ENCODE measurements at regions not wholly inside any gene's neighbourhood (a gene's known extent, or its start where the extent isn't known, plus 50 kb on each side); places are given as distances from the start of the nearest gene placed in this dataset. TPM values are rescaled to one million over a fixed set of nuclear protein-coding genes. Genes with fewer than 3 reads are reported as not detected.

GRCh38 chr12:67928621-67929383 is 60.4 kb upstream of the IFNG-AS1 start:
- H3K9ac ChIP-seq (ENCODE audit: low read length): peak overlapping the region; percentile 25
- no peak for DNase-seq
- H2AK5ac ChIP-seq (ENCODE audit: low read length, severe bottlenecking): no peak overlapping the region
- H3K14ac ChIP-seq (ENCODE audit: low read length in 2 of 2): no peak overlapping the region
- no peak overlapping the region for H3K4me2 ChIP-seq (ENCODE audit: low read length, poor library complexity, severe bottlenecking)
- H3K36me3 ChIP-seq (ENCODE audit: control insufficient read depth in 1 of 2, insufficient read depth in 2 of 2, low read depth in 1 of 2, low read length in 2 of 2): no peaks in the 10 kb centered on the region
- H3K27ac ChIP-seq (ENCODE audit: low read length, poor library complexity, severe bottlenecking): no peak overlapping the region
- H2BK12ac ChIP-seq (ENCODE audit: low read length in 2 of 2): no peak overlapping the region
- H2BK5ac ChIP-seq (ENCODE audit: low read depth, low read length, poor library complexity, severe bottlenecking): no peak overlapping the region
- H4K91ac ChIP-seq (ENCODE audit: low read length): no peak overlapping the region
- no peak overlapping the region for H3K18ac ChIP-seq (ENCODE audit: low read depth in 1 of 2, low read length in 2 of 2)
- H2BK15ac ChIP-seq (ENCODE audit: low read depth, poor library complexity, severe bottlenecking): no peak overlapping the region
- H3K23ac ChIP-seq (ENCODE audit: low read length in 2 of 2): no peak overlapping the region
- H3K27me3 ChIP-seq (ENCODE audit: control insufficient read depth in 1 of 2, insufficient read depth in 1 of 2, low read length in 2 of 2): no peaks in the 10 kb centered on the region
- H2AFZ ChIP-seq (ENCODE audit: low read depth, low read length): no peak overlapping the region
- H3K79me1 ChIP-seq (replicated peaks; ENCODE audit: low read length, poor library complexity, severe bottlenecking): no peaks in the 10 kb centered on the region
- no peak overlapping the region for H2BK120ac ChIP-seq (ENCODE audit: low read depth, low read length)
- H3K4me3 ChIP-seq (ENCODE audit: insufficient read depth in 1 of 2, low read depth in 1 of 2, low read length in 2 of 2): no peak overlapping the region
- no peak overlapping the region for H3K4ac ChIP-seq (ENCODE audit: low read depth in 1 of 2, low read length in 2 of 2)
- WGBS: 67% methylated on average over 2 of the region's 3 CpGs
- H3K9me3 ChIP-seq (ENCODE audit: control insufficient read depth, low read length): no peaks in the 10 kb centered on the region
- no peaks in the 10 kb centered on the region for H3K4me1 ChIP-seq (ENCODE audit: control insufficient read depth, insufficient read depth, low read depth, low read length)
- no peak overlapping the region for H4K8ac ChIP-seq (ENCODE audit: low read length)

- no peak overlapping the region for H3K4ac ChIP-seq (ENCODE audit: low read depth in 1 of 2, low read length in 2 of 2)
- H3K18ac ChIP-seq (ENCODE audit: low read depth in 1 of 2, low read length in 2 of 2): no peak overlapping the region
- WGBS: 71% methylated on average over 1 of the region's 2 CpGs
- no peak overlapping the region for H3K14ac ChIP-seq (ENCODE audit: low read length in 2 of 2)
- H3K9ac ChIP-seq (ENCODE audit: low read length): peak overlapping the region; percentile 25
- H2AFZ ChIP-seq (ENCODE audit: low read depth, low read length): no peak overlapping the region
- H3K4me1 ChIP-seq (ENCODE audit: control insufficient read depth, insufficient read depth, low read depth, low read length): no peaks in the 10 kb centered on the region
- no peak overlapping the region for H4K91ac ChIP-seq (ENCODE audit: low read length)
- no peak overlapping the region for H2BK5ac ChIP-seq (ENCODE audit: low read depth, low read length, poor library complexity, severe bottlenecking)
- no peaks in the 10 kb centered on the region for H3K79me1 ChIP-seq (replicated peaks; ENCODE audit: low read length, poor library complexity, severe bottlenecking)
- H3K9me3 ChIP-seq (ENCODE audit: control insufficient read depth, low read length): no peaks in the 10 kb centered on the region
- H2AK5ac ChIP-seq (ENCODE audit: low read length, severe bottlenecking): no peak overlapping the region
- H3K36me3 ChIP-seq (ENCODE audit: control insufficient read depth in 1 of 2, insufficient read depth in 2 of 2, low read depth in 1 of 2, low read length in 2 of 2): no peaks in the 10 kb centered on the region
- H4K8ac ChIP-seq (ENCODE audit: low read length): no peak overlapping the region
- no peak overlapping the region for H3K4me2 ChIP-seq (ENCODE audit: low read length, poor library complexity, severe bottlenecking)
- H2BK120ac ChIP-seq (ENCODE audit: low read depth, low read length): no peak overlapping the region
- H2BK12ac ChIP-seq (ENCODE audit: low read length in 2 of 2): no peak overlapping the region
- H3K27ac ChIP-seq (ENCODE audit: low read length, poor library complexity, severe bottlenecking): no peak overlapping the region
- H3K4me3 ChIP-seq (ENCODE audit: insufficient read depth in 1 of 2, low read depth in 1 of 2, low read length in 2 of 2): no peak overlapping the region
- H2BK15ac ChIP-seq (ENCODE audit: low read depth, poor library complexity, severe bottlenecking): no peak overlapping the region
- DNase-seq: no peak
- H3K23ac ChIP-seq (ENCODE audit: low read length in 2 of 2): no peak overlapping the region
- no peaks in the 10 kb centered on the region for H3K27me3 ChIP-seq (ENCODE audit: control insufficient read depth in 1 of 2, insufficient read depth in 1 of 2, low read length in 2 of 2)
Observed at GRCh38 chr12:67929384-67929772, 59.9 kb upstream of the IFNG-AS1 start.

- no peak overlapping the region for H2AK5ac ChIP-seq (ENCODE audit: low read length, severe bottlenecking)
- DNase-seq: no peak
- no peak overlapping the region for H3K4me2 ChIP-seq (ENCODE audit: low read length, poor library complexity, severe bottlenecking)
- no peak overlapping the region for H2BK12ac ChIP-seq (ENCODE audit: low read length in 2 of 2)
- no CpG with 5 or more reads among the region's 1 CpG for WGBS
- no peak overlapping the region for H2BK15ac ChIP-seq (ENCODE audit: low read depth, poor library complexity, severe bottlenecking)
- no peak overlapping the region for H3K23ac ChIP-seq (ENCODE audit: low read length in 2 of 2)
- no peak overlapping the region for H2BK120ac ChIP-seq (ENCODE audit: low read depth, low read length)
- no peaks in the 10 kb centered on the region for H3K36me3 ChIP-seq (ENCODE audit: control insufficient read depth in 1 of 2, insufficient read depth in 2 of 2, low read depth in 1 of 2, low read length in 2 of 2)
- H3K27ac ChIP-seq (ENCODE audit: low read length, poor library complexity, severe bottlenecking): no peak overlapping the region
- H3K9me3 ChIP-seq (ENCODE audit: control insufficient read depth, low read length): no peaks in the 10 kb centered on the region
- no peaks in the 10 kb centered on the region for H3K27me3 ChIP-seq (ENCODE audit: control insufficient read depth in 1 of 2, insufficient read depth in 1 of 2, low read length in 2 of 2)
- H4K91ac ChIP-seq (ENCODE audit: low read length): no peak overlapping the region
- no peak overlapping the region for H3K9ac ChIP-seq (ENCODE audit: low read length)
- H4K8ac ChIP-seq (ENCODE audit: low read length): peak overlapping the region; percentile 61
- H3K18ac ChIP-seq (ENCODE audit: low read depth in 1 of 2, low read length in 2 of 2): no peak overlapping the region
- H2BK5ac ChIP-seq (ENCODE audit: low read depth, low read length, poor library complexity, severe bottlenecking): no peak overlapping the region
- no peak overlapping the region for H3K4ac ChIP-seq (ENCODE audit: low read depth in 1 of 2, low read length in 2 of 2)
- H3K4me1 ChIP-seq (ENCODE audit: control insufficient read depth, insufficient read depth, low read depth, low read length): no peaks in the 10 kb centered on the region
- H3K14ac ChIP-seq (ENCODE audit: low read length in 2 of 2): no peak overlapping the region
- no peak overlapping the region for H2AFZ ChIP-seq (ENCODE audit: low read depth, low read length)
- H3K4me3 ChIP-seq (ENCODE audit: insufficient read depth in 1 of 2, low read depth in 1 of 2, low read length in 2 of 2): no peak overlapping the region
- H3K79me1 ChIP-seq (replicated peaks; ENCODE audit: low read length, poor library complexity, severe bottlenecking): no peaks in the 10 kb centered on the region
Observed at GRCh38 chr12:67937822-67938221, 51.4 kb upstream of the IFNG-AS1 start.

Small RNA genes in the stretch of these regions (small RNA-seq; reads per million reads assigned to genes)
- not detected for gene AC022513.1 (ENCODE audit: low read depth)

All from mesenchymal stem cell (in vitro differentiated cells and primary cell).